IMR-90 (cell line): ENCODE measurements at regions not wholly inside any gene's neighbourhood (a gene's known extent, or its start where the extent isn't known, plus 50 kb on each side); places are given as distances from the start of the nearest gene placed in this dataset.

Experiments
- ATAC-seq: fragments of 200-7000 bp; cut with Tn5 transposase; 2 replicates; pipeline ENCODE4 v1.9.1; 2020; ENCODE audit warnings: low read depth, mild to moderate bottlenecking, moderate library complexity
- BruUV-seq: library from RNA; stranded (reverse); fragments of 400-500 nt; replicated peaks from 2 replicates; lab custom pipeline; 2021; lab: Mats Ljungman, UMichigan
- CTCF ChIA-PET: fragments of 300-600 bp; formaldehyde crosslinking; extraction: SDS; loops from one replicate; lab custom pipeline; 2021; ENCODE audit warnings: antibody characterized with exemption; lab: Yijun Ruan, JAX
- POLR2A ChIA-PET: fragments of 300-600 bp; sonication (Branson Sonifier 250); formaldehyde crosslinking; loops from one replicate; lab custom pipeline; 2022; ENCODE audit warnings: antibody characterized with exemption; ENCODE audit not compliant: unreplicated experiment; lab: Charles Lee
- DNase-seq: peaks from one replicate; pipeline ENCODE4 v3.0.0; 2013
- H2AFZ ChIP-seq: replicated peaks from 2 replicates; pipeline ENCODE3; 2013; ENCODE audit warnings: low read length, mild to moderate bottlenecking; ENCODE audit not compliant: poor library complexity
- H2AK5ac ChIP-seq: 2 replicates; pipeline ENCODE4 v1.6.1; 2013; ENCODE audit warnings: low read depth, low read length, inconsistent platforms
- H2AK9ac ChIP-seq: replicated peaks from 2 replicates; pipeline ENCODE3; 2013; ENCODE audit warnings: mild to moderate bottlenecking, low read depth, low read length, moderate library complexity; ENCODE audit not compliant: poor library complexity
- H2BK120ac ChIP-seq: 2 replicates; pipeline ENCODE4 v1.6.1; 2013; ENCODE audit warnings: low read depth, low read length, inconsistent platforms
- H2BK15ac ChIP-seq: 3 replicates; pipeline ENCODE4 v1.6.1; 2013; ENCODE audit warnings: low read depth, low read length, inconsistent platforms
- H2BK20ac ChIP-seq: 2 replicates; pipeline ENCODE4 v1.6.1; 2013; ENCODE audit warnings: low read depth, mild to moderate bottlenecking, inconsistent platforms, low read length, moderate library complexity
- H2BK5ac ChIP-seq: 2 replicates; pipeline ENCODE4 v1.6.1; 2013; ENCODE audit warnings: mild to moderate bottlenecking, low read depth, low read length, inconsistent platforms; ENCODE audit not compliant: poor library complexity, severe bottlenecking
- H3K14ac ChIP-seq: replicated peaks from 2 replicates; pipeline ENCODE4 v1.6.1; 2013; ENCODE audit warnings: low read depth, low read length, inconsistent platforms
- H3K18ac ChIP-seq: 2 replicates; pipeline ENCODE4 v1.6.1; 2013; ENCODE audit warnings: low read depth, low read length, control low read depth
- H3K23ac ChIP-seq: 2 replicates; pipeline ENCODE4 v1.6.1; 2013; ENCODE audit warnings: low read depth, low read length, inconsistent platforms
- H3K27ac ChIP-seq: 2 replicates; pipeline ENCODE4 v1.5.1; 2013; ENCODE audit warnings: mild to moderate bottlenecking, control low read depth, low read length; ENCODE audit not compliant: insufficient read depth
- H3K27me3 ChIP-seq: 2 replicates; pipeline ENCODE4 v1.6.1; 2013; ENCODE audit warnings: low read length; ENCODE audit not compliant: control insufficient read depth, insufficient read depth
- H3K36me3 ChIP-seq: 2 replicates; pipeline ENCODE4 v1.6.1; 2013; ENCODE audit warnings: low read length, mixed read lengths; ENCODE audit not compliant: control insufficient read depth, insufficient read depth
- H3K4ac ChIP-seq: 2 replicates; pipeline ENCODE4 v1.6.1; 2013; ENCODE audit warnings: low read depth, low read length, inconsistent platforms
- H3K4me1 ChIP-seq: 2 replicates; pipeline ENCODE4 v1.6.1; 2013; ENCODE audit warnings: low read length, mixed read lengths; ENCODE audit not compliant: control insufficient read depth, insufficient read depth
- H3K4me2 ChIP-seq: 2 replicates; pipeline ENCODE4 v1.6.1; 2013; ENCODE audit warnings: low read depth, mild to moderate bottlenecking, control low read depth, low read length, moderate library complexity
- H3K4me3 ChIP-seq: 2 replicates; pipeline ENCODE4 v1.5.1; 2013; ENCODE audit warnings: low read depth, mild to moderate bottlenecking, control low read depth, low read length, moderate library complexity; ENCODE audit not compliant: insufficient read depth
- H3K56ac ChIP-seq: 2 replicates; pipeline ENCODE4 v1.6.1; 2013; ENCODE audit warnings: low read length, inconsistent platforms; ENCODE audit not compliant: insufficient read depth; ENCODE audit errors: extremely low read depth
- H3K79me1 ChIP-seq, 2 experiments: 2 replicates each; pipeline ENCODE4 v1.6.1; 2013; ENCODE audit warnings: low read length in 2 of 2, inconsistent platforms in 1 of 2, low read depth in 1 of 2
- H3K9ac ChIP-seq: 2 replicates; pipeline ENCODE4 v1.6.1; 2013; ENCODE audit warnings: low read depth, low read length, control low read depth
- H3K9me1 ChIP-seq: 2 replicates; pipeline ENCODE4 v1.6.1; 2013; ENCODE audit warnings: low read length, inconsistent platforms; ENCODE audit not compliant: insufficient read depth
- H3K9me3 ChIP-seq: 2 replicates; pipeline ENCODE4 v1.6.1; 2013; ENCODE audit warnings: low read length; ENCODE audit not compliant: control insufficient read depth, insufficient read depth
- H4K20me1 ChIP-seq: 2 replicates; pipeline ENCODE4 v1.6.1; 2013; ENCODE audit warnings: low read length, inconsistent platforms; ENCODE audit not compliant: insufficient read depth
- H4K5ac ChIP-seq: 2 replicates; pipeline ENCODE4 v1.6.1; 2013; ENCODE audit warnings: mild to moderate bottlenecking, low read depth, low read length, control low read depth
- H4K8ac ChIP-seq, 2 experiments: 2 replicates each; pipeline ENCODE4 v1.6.1; 2013; ENCODE audit warnings: low read depth in 2 of 2, low read length in 2 of 2, control low read depth in 1 of 2, inconsistent platforms in 1 of 2
- H4K91ac ChIP-seq: 2 replicates; pipeline ENCODE4 v1.6.1; 2013; ENCODE audit warnings: low read depth, low read length, inconsistent platforms; ENCODE audit not compliant: insufficient read depth
- BHLHE40 ChIP-seq: fragments of 150-350 bp; IDR thresholded peaks from 2 replicates; pipeline ENCODE4 v1.6.1; 2016; ENCODE audit warnings: mild to moderate bottlenecking, low read depth, low read length
- CHD1 ChIP-seq: IDR thresholded peaks from 2 replicates; pipeline ENCODE4 v1.6.1; 2012; ENCODE audit warnings: low read depth, low read length, improper control_type of control experiment
- MAZ ChIP-seq: IDR thresholded peaks from 2 replicates; pipeline ENCODE4 v1.6.1; 2012; ENCODE audit warnings: low read depth, mild to moderate bottlenecking, low read length, improper control_type of control experiment, moderate library complexity, borderline replicate concordance
- RAD21 ChIP-seq: IDR thresholded peaks from 2 replicates; pipeline ENCODE4 v1.6.1; 2012; ENCODE audit warnings: low read length, improper control_type of control experiment
- RFX5 ChIP-seq: IDR thresholded peaks from 2 replicates; pipeline ENCODE4 v1.8.0; 2012; ENCODE audit warnings: low read depth, mild to moderate bottlenecking, low read length, moderate library complexity
- SMC3 ChIP-seq: fragments of 150-350 bp; IDR thresholded peaks from 2 replicates; pipeline ENCODE4 v1.6.1; 2016; ENCODE audit warnings: low read depth, mild to moderate bottlenecking, antibody characterized with exemption, low read length, moderate library complexity
- WGBS, 2 experiments: methylation state at CpG; one replicate each; pipeline versions ENCODE4 v1.1.5 to v1.1.7; 2013; ENCODE audit warnings: missing lambda C conversion rate in 2 of 2; ENCODE audit not compliant: insufficient read length in 1 of 2; ENCODE audit errors: extremely low coverage in 2 of 2; 5-methylcytosine and 5-hydroxymethylcytosine counted together
- dilution Hi-C: fragments of 300-500 bp; cut with HindIII; formaldehyde crosslinking; loops from one replicate; pipeline ENCODE4 v1.14.3; 2018; ENCODE audit warnings: low sequenced_read_pairs; ENCODE audit not compliant: unreplicated experiment
- in situ Hi-C: fragments of 300-500 bp; cut with MboI; formaldehyde crosslinking; loops from 3 replicates; pipeline ENCODE4 v1.14.3; 2019; ENCODE audit warnings: low sequenced_read_pairs, inconsistent platforms, mixed read lengths
- intact Hi-C: fragments of 100-400 bp; cut with micrococcal nuclease; formaldehyde crosslinking; loops from 2 replicates; pipeline ENCODE4 v1.10.0; 2022
- TF ChIP-seq, protein P1 (sequence below): fragments of 150-350 bp; IDR thresholded peaks from 2 replicates; pipeline ENCODE4 v1.6.1; 2017; ENCODE audit warnings: mild to moderate bottlenecking, antibody characterized with exemption, low read length, low read depth

DNA sequence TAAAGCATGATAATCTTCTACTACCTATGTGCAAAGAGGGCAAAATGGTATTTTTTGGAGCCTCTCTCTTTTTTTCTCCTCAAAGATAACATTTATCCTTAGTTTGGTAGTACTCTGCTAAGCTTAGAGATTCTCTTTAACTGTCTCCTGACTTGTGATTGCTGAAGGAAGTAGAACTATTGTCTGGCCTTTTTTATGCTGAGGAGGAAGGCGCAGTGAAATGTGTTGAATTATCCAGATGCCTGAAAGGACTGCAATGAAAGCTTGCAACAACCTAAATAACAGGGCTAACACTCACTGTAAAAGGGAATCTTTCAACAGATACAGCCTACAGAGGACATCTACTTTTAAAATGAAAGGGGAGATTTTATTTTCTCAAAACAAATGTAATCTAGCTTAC lies 59.5 kb upstream of the CCDC160 start:
- in situ Hi-C loops, result no loop called here
- H3K56ac ChIP-seq, result no peak overlapping the region
- no peaks in the 10 kb centered on the region for H3K79me1 ChIP-seq
- no peak overlapping the region for H2AK5ac ChIP-seq
- peaks cover 12% of the 10 kb centered on the region for H3K27me3 ChIP-seq
- no peak overlapping the region for H3K27ac ChIP-seq
- no peak overlapping the region for H2AK9ac ChIP-seq
- no peak overlapping the region for H3K18ac ChIP-seq
- no peak overlapping the region for H4K5ac ChIP-seq
- no peak for TF ChIP-seq RFX5
- TF ChIP-seq MAZ, result no peak
- no peak for TF ChIP-seq RAD21
- TF ChIP-seq BHLHE40, result no peak
- no peak for TF ChIP-seq SMC3
- TF ChIP-seq, protein P1, sequence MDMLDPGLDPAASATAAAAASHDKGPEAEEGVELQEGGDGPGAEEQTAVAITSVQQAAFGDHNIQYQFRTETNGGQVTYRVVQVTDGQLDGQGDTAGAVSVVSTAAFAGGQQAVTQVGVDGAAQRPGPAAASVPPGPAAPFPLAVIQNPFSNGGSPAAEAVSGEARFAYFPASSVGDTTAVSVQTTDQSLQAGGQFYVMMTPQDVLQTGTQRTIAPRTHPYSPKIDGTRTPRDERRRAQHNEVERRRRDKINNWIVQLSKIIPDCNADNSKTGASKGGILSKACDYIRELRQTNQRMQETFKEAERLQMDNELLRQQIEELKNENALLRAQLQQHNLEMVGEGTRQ, result no peak
- no peak for TF ChIP-seq CHD1
- no peak overlapping the region for H2BK120ac ChIP-seq
- no peak overlapping the region for H3K4ac ChIP-seq
- no peaks in the 10 kb centered on the region for H3K4me1 ChIP-seq
- ChIA-PET CTCF (no interaction called here), POLR2A (no interaction called here)
- no peak overlapping the region for H3K9ac ChIP-seq
- H4K8ac ChIP-seq, result no peak overlapping the region
- dilution Hi-C loops, result no loop called here
- ATAC-seq, result no peak
- H2AFZ ChIP-seq, result no peak overlapping the region
- no peak for DNase-seq
- H4K91ac ChIP-seq, result no peak overlapping the region
- no peak overlapping the region for H3K4me3 ChIP-seq
- intact Hi-C loops, result no loop called here
- H3K4me2 ChIP-seq, result no peak overlapping the region
- no peak overlapping the region for H2BK15ac ChIP-seq
- H4K20me1 ChIP-seq, result no peaks in the 10 kb centered on the region
- no peak overlapping the region for H2BK20ac ChIP-seq
- H3K23ac ChIP-seq, result no peak overlapping the region
- no peak overlapping the region for H3K14ac ChIP-seq
- no peak overlapping the region for H2BK5ac ChIP-seq
- no peaks in the 10 kb centered on the region for H3K36me3 ChIP-seq
- WGBS, 2 experiments, result no CpG with 5 or more reads among the region's 1 CpG
- no peaks in the 10 kb centered on the region for H3K9me3 ChIP-seq
- H3K9me1 ChIP-seq, result no peaks in the 10 kb centered on the region
- BruUV-seq, result no TSS peak
